Uterus (tissue), 2 donors: ENCODE measurements at regions not wholly inside any gene's neighbourhood (a gene's known extent, or its start where the extent isn't known, plus 50 kb on each side); places are given as distances from the start of the nearest gene placed in this dataset.

Experiments
- POLR2A ChIP-seq, 2 donors: fragments of 450-650 bp; IDR thresholded peaks; one replicate each; pipeline ENCODE4 v1.6.1; 2016; ENCODE audit warnings: antibody characterized with exemption in 2 of 2, mild to moderate bottlenecking in 1 of 2, moderate library complexity in 1 of 2
- TF ChIP-seq, protein P1 (sequence below), 4 experiments: fragments of 200-600 bp in 2 of 4; fragments of 450-650 bp in 2 of 4; sonication (generic) in 2 of 4; IDR thresholded peaks; one replicate each; pipeline ENCODE4 v1.5.1; 2016 to 2019; ENCODE audit warnings: antibody characterized with exemption in 4 of 4, mild to moderate bottlenecking in 2 of 4, moderate library complexity in 1 of 4

DNA sequence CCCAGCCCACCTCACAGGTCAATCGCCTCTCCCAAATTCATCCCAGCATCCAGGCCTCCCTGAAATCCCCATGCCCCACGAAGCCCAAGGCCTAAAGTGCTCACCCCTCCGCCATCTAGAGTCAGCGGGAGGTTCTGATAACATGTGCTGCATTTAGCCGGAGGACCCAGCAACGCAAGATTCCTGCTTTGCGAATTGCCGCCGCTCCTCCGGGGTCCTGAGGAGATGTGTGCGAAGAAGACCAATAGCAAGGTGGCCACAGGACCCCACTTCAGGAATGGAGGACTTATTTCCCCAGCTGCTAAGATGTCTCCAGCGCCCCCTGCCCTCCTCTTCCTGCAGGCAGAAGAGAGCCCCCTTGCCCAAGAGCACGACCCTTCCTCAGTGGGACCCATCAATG, 120.8 kb upstream of the GLI2 start:
- TF ChIP-seq, protein P1, sequence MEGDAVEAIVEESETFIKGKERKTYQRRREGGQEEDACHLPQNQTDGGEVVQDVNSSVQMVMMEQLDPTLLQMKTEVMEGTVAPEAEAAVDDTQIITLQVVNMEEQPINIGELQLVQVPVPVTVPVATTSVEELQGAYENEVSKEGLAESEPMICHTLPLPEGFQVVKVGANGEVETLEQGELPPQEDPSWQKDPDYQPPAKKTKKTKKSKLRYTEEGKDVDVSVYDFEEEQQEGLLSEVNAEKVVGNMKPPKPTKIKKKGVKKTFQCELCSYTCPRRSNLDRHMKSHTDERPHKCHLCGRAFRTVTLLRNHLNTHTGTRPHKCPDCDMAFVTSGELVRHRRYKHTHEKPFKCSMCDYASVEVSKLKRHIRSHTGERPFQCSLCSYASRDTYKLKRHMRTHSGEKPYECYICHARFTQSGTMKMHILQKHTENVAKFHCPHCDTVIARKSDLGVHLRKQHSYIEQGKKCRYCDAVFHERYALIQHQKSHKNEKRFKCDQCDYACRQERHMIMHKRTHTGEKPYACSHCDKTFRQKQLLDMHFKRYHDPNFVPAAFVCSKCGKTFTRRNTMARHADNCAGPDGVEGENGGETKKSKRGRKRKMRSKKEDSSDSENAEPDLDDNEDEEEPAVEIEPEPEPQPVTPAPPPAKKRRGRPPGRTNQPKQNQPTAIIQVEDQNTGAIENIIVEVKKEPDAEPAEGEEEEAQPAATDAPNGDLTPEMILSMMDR (IDR thresholded peaks at IDR 0.05), result no peak
- no peak for TF ChIP-seq POLR2A (IDR thresholded peaks at IDR 0.05)
